WTC11 (cell line): ENCODE measurements at regions not wholly inside any gene's neighbourhood (a gene's known extent, or its start where the extent isn't known, plus 50 kb on each side); places are given as distances from the start of the nearest gene placed in this dataset.
A peak's percentile ranks its signal among the peaks of the same experiment; 100 is the strongest.

Source experiments
- ATAC-seq: fragments of 200-7000 bp; cut with Tn5 transposase; 2 replicates; pipeline ENCODE4 v1.10.0; 2021; ENCODE audit warnings: mild to moderate bottlenecking, moderate library complexity
- CTCF ChIA-PET: fragments of 300-600 bp; sonication (Branson Sonifier 250); formaldehyde crosslinking; loops from one replicate; lab custom pipeline; 2021; ENCODE audit warnings: antibody characterized with exemption; lab: Charles Lee
- POLR2A ChIA-PET: fragments of 350-600 bp; sonication (Branson Sonifier 250); formaldehyde crosslinking; loops from one replicate; lab custom pipeline; 2021; ENCODE audit warnings: antibody characterized with exemption; lab: Charles Lee
- DNase-seq: peaks from one replicate; pipeline ENCODE4 v3.0.0; 2021; ENCODE audit warnings: low spot score
- H3K27ac Mint-ChIP-seq: 2 replicates; pipeline ENCODE4 v1.8.0; 2021; ENCODE audit warnings: mixed read lengths
- H3K27me3 Mint-ChIP-seq: 2 replicates; pipeline ENCODE4 v1.8.0; 2021; ENCODE audit warnings: low read depth, mild to moderate bottlenecking, moderate library complexity, mixed read lengths
- H3K36me3 Mint-ChIP-seq: 2 replicates; pipeline ENCODE4 v1.8.0; 2021; ENCODE audit warnings: mixed read lengths
- H3K4me1 Mint-ChIP-seq: 2 replicates; pipeline ENCODE4 v1.8.0; 2022; ENCODE audit warnings: mixed read lengths
- H3K4me3 Mint-ChIP-seq: 2 replicates; pipeline ENCODE4 v1.8.0; 2021; ENCODE audit warnings: mild to moderate bottlenecking, moderate library complexity, mixed read lengths
- H3K9me3 Mint-ChIP-seq: 2 replicates; pipeline ENCODE4 v1.8.0; 2021; ENCODE audit warnings: mixed read lengths
- EMX1 ChIP-seq: fragments of 250-450 bp; sonication (Bioruptor Pico); IDR thresholded peaks from 2 replicates; pipeline ENCODE4 v1.8.0; 2021; ENCODE audit warnings: mild to moderate bottlenecking
- FOXJ3 ChIP-seq: sonication (generic); formaldehyde crosslinking; IDR thresholded peaks from 2 replicates; pipeline ENCODE4 v1.9.0; 2021; ENCODE audit warnings: missing genetic modification reagents, mild to moderate bottlenecking, borderline replicate concordance
- PRRX2 ChIP-seq: fragments of 250-450 bp; sonication (Bioruptor Pico); IDR thresholded peaks from 2 replicates; pipeline ENCODE4 v1.8.0; 2021; ENCODE audit warnings: mild to moderate bottlenecking
- ZNF396 ChIP-seq: fragments of 250-450 bp; sonication (Bioruptor Pico); IDR thresholded peaks from 2 replicates; pipeline ENCODE4 v1.8.0; 2021; ENCODE audit warnings: mild to moderate bottlenecking, moderate library complexity, borderline replicate concordance
- TF ChIP-seq, protein P1 (sequence below): sonication (generic); formaldehyde crosslinking; IDR thresholded peaks from 2 replicates; pipeline ENCODE4 v1.8.0; 2022; ENCODE audit warnings: mild to moderate bottlenecking, missing genetic modification reagents
- TF ChIP-seq, protein P2 (sequence below): fragments of 200-600 bp; IDR thresholded peaks from 2 replicates; pipeline ENCODE4 v1.8.0; 2022; ENCODE audit warnings: antibody characterized with exemption
- TF ChIP-seq, protein P3 (sequence below): sonication (generic); formaldehyde crosslinking; IDR thresholded peaks from 2 replicates; pipeline ENCODE4 v1.8.0; 2022; ENCODE audit warnings: missing genetic modification reagents
- TF ChIP-seq, protein P4 (sequence below): sonication (generic); formaldehyde crosslinking; IDR thresholded peaks from 2 replicates; pipeline ENCODE4 v1.8.1; 2022; ENCODE audit warnings: missing genetic modification reagents, borderline replicate concordance
- TF ChIP-seq, protein P5 (sequence below): sonication (generic); formaldehyde crosslinking; conservative IDR thresholded peaks from 2 replicates; pipeline ENCODE4 v1.8.1; 2022; ENCODE audit warnings: mild to moderate bottlenecking, missing genetic modification reagents
- TF ChIP-seq, protein P6 (sequence below): sonication (generic); formaldehyde crosslinking; IDR thresholded peaks from 2 replicates; pipeline ENCODE4 v1.8.1; 2023; ENCODE audit warnings: mild to moderate bottlenecking, missing genetic modification reagents, borderline replicate concordance

DNA sequence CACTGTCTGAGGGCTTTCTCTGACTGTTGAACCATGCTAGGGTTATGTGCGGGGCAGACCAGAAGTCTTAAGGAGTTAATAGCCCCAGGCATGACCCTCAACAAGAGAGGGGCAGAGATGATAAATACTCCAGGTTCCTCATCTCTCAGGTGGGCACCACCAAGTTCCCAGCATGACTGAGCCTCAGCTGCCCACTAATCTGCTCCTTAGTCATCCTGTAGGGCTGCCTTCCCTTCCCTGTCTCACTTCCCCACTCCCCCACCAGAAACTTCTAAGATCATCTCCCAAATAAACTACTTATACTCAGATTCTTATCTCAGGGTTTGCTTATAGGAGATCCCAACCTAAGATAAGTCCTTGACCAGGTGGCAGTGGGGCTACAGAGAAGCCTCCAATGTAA is 101.7 kb upstream of the PRNP start (continued):
- TF ChIP-seq, protein P1, sequence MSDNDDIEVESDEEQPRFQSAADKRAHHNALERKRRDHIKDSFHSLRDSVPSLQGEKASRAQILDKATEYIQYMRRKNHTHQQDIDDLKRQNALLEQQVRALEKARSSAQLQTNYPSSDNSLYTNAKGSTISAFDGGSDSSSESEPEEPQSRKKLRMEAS = no peak

DNA sequence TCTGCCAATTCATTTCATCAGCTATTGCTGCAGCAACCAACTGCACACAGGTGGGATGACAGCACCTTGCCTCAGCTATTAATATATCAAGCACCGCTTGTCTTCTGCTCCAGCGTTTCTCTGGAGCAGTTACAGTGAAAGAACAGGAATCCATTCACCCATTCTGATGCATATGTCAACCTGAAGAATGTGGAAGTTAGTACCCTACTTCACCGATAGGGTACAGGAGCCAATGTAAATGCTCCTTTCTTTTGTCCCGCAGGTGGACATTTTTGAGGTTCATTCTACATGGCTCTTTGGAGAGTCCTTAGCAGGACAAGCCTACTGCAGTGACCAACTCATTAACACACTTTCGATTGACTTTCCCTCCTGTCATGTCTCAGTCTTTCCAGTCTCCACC is 104.4 kb upstream of the PRNP start:
- H3K4me1 Mint-ChIP-seq = peaks cover 14% of the 10 kb centered on the region
- DNase-seq (no peak), ATAC-seq (peak; percentile 92)
- no peaks in the 10 kb centered on the region for H3K36me3 Mint-ChIP-seq
- H3K4me3 Mint-ChIP-seq = no peak overlapping the region
- no peak overlapping the region for H3K27ac Mint-ChIP-seq
- H3K27me3 Mint-ChIP-seq = peaks cover 36% of the 10 kb centered on the region
- ChIA-PET CTCF (interaction anchor here (0.7 to 3.3 kb wide), 9 partner anchors 9 to 368 kb away, joined by 3 to 16 read pairs (median 4); no protein-coding TSS in a partner anchor), POLR2A (no interaction called here)
- TF ChIP-seq, protein P2, sequence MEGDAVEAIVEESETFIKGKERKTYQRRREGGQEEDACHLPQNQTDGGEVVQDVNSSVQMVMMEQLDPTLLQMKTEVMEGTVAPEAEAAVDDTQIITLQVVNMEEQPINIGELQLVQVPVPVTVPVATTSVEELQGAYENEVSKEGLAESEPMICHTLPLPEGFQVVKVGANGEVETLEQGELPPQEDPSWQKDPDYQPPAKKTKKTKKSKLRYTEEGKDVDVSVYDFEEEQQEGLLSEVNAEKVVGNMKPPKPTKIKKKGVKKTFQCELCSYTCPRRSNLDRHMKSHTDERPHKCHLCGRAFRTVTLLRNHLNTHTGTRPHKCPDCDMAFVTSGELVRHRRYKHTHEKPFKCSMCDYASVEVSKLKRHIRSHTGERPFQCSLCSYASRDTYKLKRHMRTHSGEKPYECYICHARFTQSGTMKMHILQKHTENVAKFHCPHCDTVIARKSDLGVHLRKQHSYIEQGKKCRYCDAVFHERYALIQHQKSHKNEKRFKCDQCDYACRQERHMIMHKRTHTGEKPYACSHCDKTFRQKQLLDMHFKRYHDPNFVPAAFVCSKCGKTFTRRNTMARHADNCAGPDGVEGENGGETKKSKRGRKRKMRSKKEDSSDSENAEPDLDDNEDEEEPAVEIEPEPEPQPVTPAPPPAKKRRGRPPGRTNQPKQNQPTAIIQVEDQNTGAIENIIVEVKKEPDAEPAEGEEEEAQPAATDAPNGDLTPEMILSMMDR = peak; percentile 39
- no peak for TF ChIP-seq FOXJ3 (CRISPR knock-in tag)
- no peaks in the 10 kb centered on the region for H3K9me3 Mint-ChIP-seq

DNA sequence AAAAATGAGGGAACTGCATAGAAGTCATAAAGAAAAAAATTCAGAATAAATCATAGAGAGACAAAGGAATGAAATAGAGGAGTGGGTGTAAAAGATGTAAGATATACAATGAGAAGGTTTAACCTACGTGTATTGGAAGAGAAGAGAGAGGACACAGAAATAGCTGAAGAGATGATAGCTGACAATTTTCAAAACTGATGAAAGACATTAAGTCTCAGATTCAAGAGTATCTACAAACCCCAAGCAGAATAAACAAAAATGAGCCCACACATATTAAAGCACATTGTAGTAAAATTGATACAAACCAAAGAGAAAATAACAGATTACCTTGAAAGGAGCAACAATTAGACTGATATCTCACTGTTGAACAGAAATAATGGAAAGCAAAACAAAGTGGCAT is 107.9 kb upstream of the PRNP start:
- Mint-ChIP-seq H3K27me3 (peaks cover 30% of the 10 kb centered on the region), H3K4me1 (peaks cover 12% of the 10 kb centered on the region), H3K4me3 (no peak overlapping the region), H3K9me3 (no peaks in the 10 kb centered on the region), H3K36me3 (no peaks in the 10 kb centered on the region), H3K27ac (no peak overlapping the region)
- ChIA-PET CTCF (interaction anchor here (1.7 kb wide), 1 partner anchor 9 kb away, joined by 8 read pairs; no protein-coding TSS in a partner anchor), POLR2A (no interaction called here)
- no peak for TF ChIP-seq EMX1
- TF ChIP-seq, protein P3, sequence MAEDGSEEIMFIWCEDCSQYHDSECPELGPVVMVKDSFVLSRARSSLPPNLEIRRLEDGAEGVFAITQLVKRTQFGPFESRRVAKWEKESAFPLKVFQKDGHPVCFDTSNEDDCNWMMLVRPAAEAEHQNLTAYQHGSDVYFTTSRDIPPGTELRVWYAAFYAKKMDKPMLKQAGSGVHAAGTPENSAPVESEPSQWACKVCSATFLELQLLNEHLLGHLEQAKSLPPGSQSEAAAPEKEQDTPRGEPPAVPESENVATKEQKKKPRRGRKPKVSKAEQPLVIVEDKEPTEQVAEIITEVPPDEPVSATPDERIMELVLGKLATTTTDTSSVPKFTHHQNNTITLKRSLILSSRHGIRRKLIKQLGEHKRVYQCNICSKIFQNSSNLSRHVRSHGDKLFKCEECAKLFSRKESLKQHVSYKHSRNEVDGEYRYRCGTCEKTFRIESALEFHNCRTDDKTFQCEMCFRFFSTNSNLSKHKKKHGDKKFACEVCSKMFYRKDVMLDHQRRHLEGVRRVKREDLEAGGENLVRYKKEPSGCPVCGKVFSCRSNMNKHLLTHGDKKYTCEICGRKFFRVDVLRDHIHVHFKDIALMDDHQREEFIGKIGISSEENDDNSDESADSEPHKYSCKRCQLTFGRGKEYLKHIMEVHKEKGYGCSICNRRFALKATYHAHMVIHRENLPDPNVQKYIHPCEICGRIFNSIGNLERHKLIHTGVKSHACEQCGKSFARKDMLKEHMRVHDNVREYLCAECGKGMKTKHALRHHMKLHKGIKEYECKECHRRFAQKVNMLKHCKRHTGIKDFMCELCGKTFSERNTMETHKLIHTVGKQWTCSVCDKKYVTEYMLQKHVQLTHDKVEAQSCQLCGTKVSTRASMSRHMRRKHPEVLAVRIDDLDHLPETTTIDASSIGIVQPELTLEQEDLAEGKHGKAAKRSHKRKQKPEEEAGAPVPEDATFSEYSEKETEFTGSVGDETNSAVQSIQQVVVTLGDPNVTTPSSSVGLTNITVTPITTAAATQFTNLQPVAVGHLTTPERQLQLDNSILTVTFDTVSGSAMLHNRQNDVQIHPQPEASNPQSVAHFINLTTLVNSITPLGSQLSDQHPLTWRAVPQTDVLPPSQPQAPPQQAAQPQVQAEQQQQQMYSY (CRISPR knock-in tag) = no peak
- TF ChIP-seq, protein P4, sequence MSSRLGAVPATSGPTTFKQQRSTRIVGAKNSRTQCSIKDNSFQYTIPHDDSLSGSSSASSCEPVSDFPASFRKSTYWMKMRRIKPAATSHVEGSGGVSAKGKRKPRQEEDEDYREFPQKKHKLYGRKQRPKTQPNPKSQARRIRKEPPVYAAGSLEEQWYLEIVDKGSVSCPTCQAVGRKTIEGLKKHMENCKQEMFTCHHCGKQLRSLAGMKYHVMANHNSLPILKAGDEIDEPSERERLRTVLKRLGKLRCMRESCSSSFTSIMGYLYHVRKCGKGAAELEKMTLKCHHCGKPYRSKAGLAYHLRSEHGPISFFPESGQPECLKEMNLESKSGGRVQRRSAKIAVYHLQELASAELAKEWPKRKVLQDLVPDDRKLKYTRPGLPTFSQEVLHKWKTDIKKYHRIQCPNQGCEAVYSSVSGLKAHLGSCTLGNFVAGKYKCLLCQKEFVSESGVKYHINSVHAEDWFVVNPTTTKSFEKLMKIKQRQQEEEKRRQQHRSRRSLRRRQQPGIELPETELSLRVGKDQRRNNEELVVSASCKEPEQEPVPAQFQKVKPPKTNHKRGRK (CRISPR knock-in tag) = no peak
- TF ChIP-seq, protein P1 = no peak
- TF ChIP-seq, protein P5, sequence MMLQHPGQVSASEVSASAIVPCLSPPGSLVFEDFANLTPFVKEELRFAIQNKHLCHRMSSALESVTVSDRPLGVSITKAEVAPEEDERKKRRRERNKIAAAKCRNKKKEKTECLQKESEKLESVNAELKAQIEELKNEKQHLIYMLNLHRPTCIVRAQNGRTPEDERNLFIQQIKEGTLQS (CRISPR knock-in tag) = no peak
- no peak for TF ChIP-seq PRRX2
- TF ChIP-seq, protein P6, sequence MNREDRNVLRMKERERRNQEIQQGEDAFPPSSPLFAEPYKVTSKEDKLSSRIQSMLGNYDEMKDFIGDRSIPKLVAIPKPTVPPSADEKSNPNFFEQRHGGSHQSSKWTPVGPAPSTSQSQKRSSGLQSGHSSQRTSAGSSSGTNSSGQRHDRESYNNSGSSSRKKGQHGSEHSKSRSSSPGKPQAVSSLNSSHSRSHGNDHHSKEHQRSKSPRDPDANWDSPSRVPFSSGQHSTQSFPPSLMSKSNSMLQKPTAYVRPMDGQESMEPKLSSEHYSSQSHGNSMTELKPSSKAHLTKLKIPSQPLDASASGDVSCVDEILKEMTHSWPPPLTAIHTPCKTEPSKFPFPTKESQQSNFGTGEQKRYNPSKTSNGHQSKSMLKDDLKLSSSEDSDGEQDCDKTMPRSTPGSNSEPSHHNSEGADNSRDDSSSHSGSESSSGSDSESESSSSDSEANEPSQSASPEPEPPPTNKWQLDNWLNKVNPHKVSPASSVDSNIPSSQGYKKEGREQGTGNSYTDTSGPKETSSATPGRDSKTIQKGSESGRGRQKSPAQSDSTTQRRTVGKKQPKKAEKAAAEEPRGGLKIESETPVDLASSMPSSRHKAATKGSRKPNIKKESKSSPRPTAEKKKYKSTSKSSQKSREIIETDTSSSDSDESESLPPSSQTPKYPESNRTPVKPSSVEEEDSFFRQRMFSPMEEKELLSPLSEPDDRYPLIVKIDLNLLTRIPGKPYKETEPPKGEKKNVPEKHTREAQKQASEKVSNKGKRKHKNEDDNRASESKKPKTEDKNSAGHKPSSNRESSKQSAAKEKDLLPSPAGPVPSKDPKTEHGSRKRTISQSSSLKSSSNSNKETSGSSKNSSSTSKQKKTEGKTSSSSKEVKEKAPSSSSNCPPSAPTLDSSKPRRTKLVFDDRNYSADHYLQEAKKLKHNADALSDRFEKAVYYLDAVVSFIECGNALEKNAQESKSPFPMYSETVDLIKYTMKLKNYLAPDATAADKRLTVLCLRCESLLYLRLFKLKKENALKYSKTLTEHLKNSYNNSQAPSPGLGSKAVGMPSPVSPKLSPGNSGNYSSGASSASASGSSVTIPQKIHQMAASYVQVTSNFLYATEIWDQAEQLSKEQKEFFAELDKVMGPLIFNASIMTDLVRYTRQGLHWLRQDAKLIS = no peak
- TF ChIP-seq ZNF396 = no peak
- ATAC-seq = no peak
- DNase-seq = no peak
